K562 (cell line): ENCODE measurements at regions not wholly inside any gene's neighbourhood (a gene's known extent, or its start where the extent isn't known, plus 50 kb on each side); places are given as distances from the start of the nearest gene placed in this dataset.

Experiments
- ATAC-seq: fragments of 200-7000 bp; cut with Tn5 transposase; 3 replicates; pipeline ENCODE4 v1.9.1; 2020; ENCODE audit warnings: moderate library complexity
- BruUV-seq: library from RNA; stranded (reverse); fragments of 400-500 nt; replicated peaks from 2 replicates; lab custom pipeline; 2021; lab: Mats Ljungman, UMichigan
- CTCF ChIA-PET: fragments of 300-600 bp; formaldehyde crosslinking; extraction: SDS; loops from one replicate; lab custom pipeline; 2021; ENCODE audit warnings: low intra/inter-chr PET ratio; lab: Yijun Ruan, JAX
- POLR2A ChIA-PET: fragments of 300-600, 350-650 bp; sonication (Branson Sonifier 250); formaldehyde crosslinking; extraction: SDS; loops from one replicate; lab custom pipeline; 2021; ENCODE audit warnings: antibody characterized with exemption, inconsistent platforms; lab: Yijun Ruan, JAX
- DNase-seq, 4 experiments: peaks; one replicate each; pipeline versions ENCODE4 v3.0.0 to v3.0.0-alpha.2; 2011 to 2018; ENCODE audit warnings: low spot score in 3 of 4, mixed read lengths in 3 of 4; ENCODE audit errors: extremely low read depth in 1 of 4
- FAIRE-seq: peaks from 2 replicates; lab custom pipeline; 2011; peaks lifted over from hg19 to GRCh38; lab: Jason Lieb, UNC
- H2AFZ ChIP-seq: 2 replicates; pipeline ENCODE4 v1.6.0; 2011; ENCODE audit warnings: low read depth, low read length, control low read depth, inconsistent platforms
- H3K27ac ChIP-seq: fragments of 200-600 bp; 3 replicates; pipeline ENCODE4 v1.8.0; 2011; ENCODE audit warnings: low read depth, mild to moderate bottlenecking, control low read depth, inconsistent platforms, low read length, moderate library complexity, mixed read lengths; ENCODE audit errors: extremely low read depth
- H3K27me3 ChIP-seq, 2 experiments: fragments of 300-600 bp in 1 of 2; 2 replicates in 1 of 2; 3 replicates in 1 of 2; pipeline versions ENCODE4 v1.6.0 to v1.8.0; 2011; ENCODE audit warnings: inconsistent platforms in 2 of 2, low read length in 2 of 2, mild to moderate bottlenecking in 1 of 2, mixed read lengths in 1 of 2, moderate library complexity in 1 of 2; ENCODE audit not compliant: control insufficient read depth in 2 of 2, insufficient read depth in 2 of 2
- H3K36me3 ChIP-seq: fragments of 300-600 bp; 3 replicates; pipeline ENCODE4 v1.8.0; 2011; ENCODE audit warnings: mild to moderate bottlenecking, low read length, inconsistent platforms; ENCODE audit not compliant: control insufficient read depth, insufficient read depth
- H3K4me1 ChIP-seq, 2 experiments: fragments of 200-600 bp in 1 of 2; replicated peaks in 1 of 2; 2 replicates in 1 of 2; 3 replicates in 1 of 2; pipeline versions ENCODE4 v1.5.1 to v1.8.0; 2011; ENCODE audit warnings: inconsistent platforms in 2 of 2, low read length in 2 of 2, mild to moderate bottlenecking in 1 of 2, mixed read lengths in 1 of 2, moderate library complexity in 1 of 2; ENCODE audit not compliant: control insufficient read depth in 2 of 2, insufficient read depth in 2 of 2
- H3K4me2 ChIP-seq: 2 replicates; pipeline ENCODE4 v1.6.1; 2011; ENCODE audit warnings: low read length, control low read depth, inconsistent platforms, mixed read lengths; ENCODE audit not compliant: insufficient read depth
- H3K4me3 ChIP-seq: fragments of 200-600 bp; sonication (generic), shearing (Covaris generic); 2 replicates; pipeline ENCODE4 v1.5.1; 2016; ENCODE audit warnings: control low read depth, inconsistent platforms
- H3K79me2 ChIP-seq: fragments of 200-600 bp; 3 replicates; pipeline ENCODE4 v1.8.0; 2011; ENCODE audit warnings: low read length, inconsistent platforms; ENCODE audit not compliant: control insufficient read depth, insufficient read depth
- H3K9ac ChIP-seq, 2 experiments: 2 replicates each; pipeline versions ENCODE4 v1.6.0 to v1.6.1; 2011; ENCODE audit warnings: low read depth in 2 of 2, low read length in 2 of 2, control low read depth in 1 of 2, inconsistent platforms in 1 of 2, mild to moderate bottlenecking in 1 of 2, mixed read lengths in 1 of 2; ENCODE audit not compliant: insufficient read depth in 1 of 2
- H3K9me1 ChIP-seq: one replicate; pipeline ENCODE4 v1.6.0; 2011; ENCODE audit warnings: inconsistent platforms, mild to moderate bottlenecking, low read length, moderate library complexity; ENCODE audit not compliant: control insufficient read depth, insufficient read depth
- H3K9me3 ChIP-seq: replicated peaks from 2 replicates; pipeline ENCODE4 v1.5.1; 2011; ENCODE audit warnings: low read depth, low read length, inconsistent platforms; ENCODE audit not compliant: control insufficient read depth, insufficient read depth
- H4K20me1 ChIP-seq: replicated peaks from 2 replicates; pipeline ENCODE4 v1.6.1; 2011; ENCODE audit warnings: low read length, inconsistent platforms, mixed read lengths; ENCODE audit not compliant: control insufficient read depth, insufficient read depth
- CXXC5 ChIP-seq: fragments of 250-450 bp; sonication (Bioruptor Pico); IDR thresholded peaks from 2 replicates; pipeline ENCODE4 v1.8.0; 2022; ENCODE audit warnings: inconsistent platforms, mild to moderate bottlenecking, moderate library complexity
- FOSL1 ChIP-seq: fragments of 200-800 bp; sonication (Bioruptor generic); conservative IDR thresholded peaks from 2 replicates; pipeline ENCODE4 v1.6.1; 2016; ENCODE audit warnings: missing genetic modification characterization, missing compliant biosample characterization
- NEUROD1 ChIP-seq: fragments of 150-350 bp; IDR thresholded peaks from 2 replicates; pipeline ENCODE4 v1.6.1; 2014; ENCODE audit warnings: borderline replicate concordance, low read length, low read depth; ENCODE audit not compliant: partially characterized antibody
- NFYB ChIP-seq: IDR thresholded peaks from 2 replicates; pipeline ENCODE4 v1.6.1; 2011; ENCODE audit warnings: mild to moderate bottlenecking, moderate library complexity; ENCODE audit not compliant: insufficient read length; ENCODE audit errors: extremely low read depth
- PTRF ChIP-seq: fragments of 450-650 bp; IDR thresholded peaks from 2 replicates; pipeline ENCODE4 v1.6.1; 2016; ENCODE audit warnings: mild to moderate bottlenecking, missing genetic modification characterization, missing compliant biosample characterization
- SOX6 ChIP-seq: fragments of 450-650 bp; IDR thresholded peaks from 2 replicates; pipeline ENCODE4 v1.6.1; 2014; ENCODE audit warnings: mild to moderate bottlenecking
- ZBTB43 ChIP-seq: sonication (generic); formaldehyde crosslinking; IDR thresholded peaks from 2 replicates; pipeline ENCODE4 v1.8.0; 2023; ENCODE audit warnings: mild to moderate bottlenecking, missing genetic modification reagents
- ZNF124 ChIP-seq: sonication (generic); formaldehyde crosslinking; IDR thresholded peaks from 2 replicates; pipeline ENCODE4 v1.8.1; 2022; ENCODE audit warnings: missing genetic modification reagents
- ZNF143 ChIP-seq: sonication (generic); formaldehyde crosslinking; IDR thresholded peaks from 2 replicates; pipeline ENCODE4 v1.9.0; 2022; ENCODE audit warnings: mild to moderate bottlenecking, missing genetic modification reagents
- ZNF609 ChIP-seq: sonication (generic); formaldehyde crosslinking; IDR thresholded peaks from 2 replicates; pipeline ENCODE4 v1.8.1; 2023; ENCODE audit warnings: missing genetic modification reagents, mild to moderate bottlenecking, borderline replicate concordance
- WGBS: fragments of 100-300 bp; shearing (Covaris generic); methylation state at CpG from one replicate; pipeline ENCODE4 v1.1.6; 2016; ENCODE audit warnings: low coverage, mixed read lengths; ENCODE audit not compliant: insufficient coverage; ENCODE audit errors: missing lambda C conversion rate; 5-methylcytosine and 5-hydroxymethylcytosine counted together
- in situ Hi-C: fragments of 300-500 bp; cut with MboI; formaldehyde crosslinking; loops from 4 replicates; pipeline ENCODE4 v1.15.0; 2018; ENCODE audit warnings: inconsistent platforms, mixed read lengths
- intact Hi-C: fragments of 100-400 bp; cut with micrococcal nuclease; formaldehyde crosslinking; loops from 2 replicates; pipeline ENCODE4 v1.14.2; 2022

GRCh38 chr2:204274429-204274828 is 270.8 kb upstream of the PARD3B start:
- ChIA-PET CTCF (no interaction called here), POLR2A (interaction anchor here (0.6 kb wide), 1 partner anchor 50 kb away, joined by 3 read pairs; no protein-coding TSS in a partner anchor)
- Histone ChIP-seq H3K9me3 (no peaks in the 10 kb centered on the region), H3K27ac (no peak overlapping the region), H3K9ac (no peak overlapping the region), H3K79me2 (no peaks in the 10 kb centered on the region), H2AFZ (no peak overlapping the region), H3K36me3 (no peaks in the 10 kb centered on the region), H4K20me1 (no peaks in the 10 kb centered on the region), H3K27me3 (no peaks in the 10 kb centered on the region), H3K9me1 (no peaks in the 10 kb centered on the region), H3K4me1 (no peaks in the 10 kb centered on the region), H3K4me3 (no peak overlapping the region), H3K4me2 (no peak overlapping the region)
- TF ChIP-seq NEUROD1 (no peak), CXXC5 (CRISPR knock-in tag) (no peak)
- no TSS peak for BruUV-seq
- FAIRE-seq: no peak
- ATAC-seq: no peak
- intact Hi-C loops: no loop called here
- DNase-seq: no peak
- 17% methylated on average over 2 of the region's 2 CpGs for WGBS
- in situ Hi-C loops: loop anchor here (25.0 kb wide), 1 partner anchor 1413 kb away; the partner anchor contains the start of gene NRP2

GRCh38 chr2:204274991-204275390 is 270.3 kb upstream of the PARD3B start:
- intact Hi-C loops (no loop called here), in situ Hi-C loops (loop anchor here (25.0 kb wide), 1 partner anchor 1412 kb away; the partner anchor contains the start of gene NRP2)
- Histone ChIP-seq H3K9me1 (no peaks in the 10 kb centered on the region), H4K20me1 (no peaks in the 10 kb centered on the region), H3K79me2 (no peaks in the 10 kb centered on the region), H3K27me3 (no peaks in the 10 kb centered on the region), H3K9ac (no peak overlapping the region), H3K36me3 (no peaks in the 10 kb centered on the region), H2AFZ (no peak overlapping the region), H3K27ac (no peak overlapping the region), H3K4me1 (no peaks in the 10 kb centered on the region), H3K4me3 (no peak overlapping the region), H3K4me2 (no peak overlapping the region), H3K9me3 (no peaks in the 10 kb centered on the region)
- FAIRE-seq (no peak), DNase-seq (no peak), ATAC-seq (no peak)
- CTCF ChIA-PET: no interaction called here
- 0% methylated on average over 2 of the region's 2 CpGs for WGBS
- BruUV-seq: no TSS peak
- POLR2A ChIA-PET: interaction anchor here (0.6 kb wide), 1 partner anchor 51 kb away, joined by 3 read pairs; no protein-coding TSS in a partner anchor
- TF ChIP-seq SOX6 (no peak), ZNF124 (CRISPR knock-in tag) (no peak), NFYB (no peak), ZNF609 (CRISPR knock-in tag) (no peak), ZBTB43 (CRISPR knock-in tag) (no peak), PTRF (tag) (no peak), ZNF143 (no peak), FOSL1 (no peak)
